Panc1 (cell line): ENCODE measurements at regions not wholly inside any gene's neighbourhood (a gene's known extent, or its start where the extent isn't known, plus 50 kb on each side); places are given as distances from the start of the nearest gene placed in this dataset.

ENCODE experiments used
- CTCF ChIP-seq: fragments of 450-650 bp; IDR thresholded peaks from 2 replicates; pipeline ENCODE4 v1.5.1; 2017; ENCODE audit warnings: mild to moderate bottlenecking
- POLR2AphosphoS5 ChIP-seq: IDR thresholded peaks from 2 replicates; pipeline ENCODE4 v1.6.1; 2012; ENCODE audit warnings: mild to moderate bottlenecking, low read depth, low read length, moderate library complexity
- REST ChIP-seq, 2 experiments: IDR thresholded peaks; 2 replicates each; pipeline ENCODE4 v1.6.1; 2011 to 2012; ENCODE audit warnings: low read depth in 2 of 2, control low read depth in 1 of 2, low read length in 1 of 2, mild to moderate bottlenecking in 1 of 2, moderate library complexity in 1 of 2; ENCODE audit not compliant: insufficient read depth in 1 of 2
- SIN3A ChIP-seq: IDR thresholded peaks from 2 replicates; pipeline ENCODE4 v1.6.1; 2012; ENCODE audit warnings: low read depth, mild to moderate bottlenecking, low read length, moderate library complexity, borderline replicate concordance; ENCODE audit not compliant: insufficient read depth

- TF ChIP-seq POLR2AphosphoS5 = no peak
- no peak for TF ChIP-seq CTCF
- no peak for TF ChIP-seq REST (IDR thresholded peaks at IDR 0.05; ENCODE audit: insufficient read depth in 1 of 2, low read depth in 2 of 2, low read length in 1 of 2)
- no peak for TF ChIP-seq SIN3A
These were observed 410.7 kb upstream of the SULF2 start for GRCh38 chr20:48196001-48196400.
